ENCODE measurements at regions not wholly inside any gene's neighbourhood (a gene's known extent, or its start where the extent isn't known, plus 50 kb on each side); places are given as distances from the start of the nearest gene placed in this dataset.
"Not testable (repeated sequence)": the region's sequence is repeated elsewhere in the genome, so short reads cannot be mapped to it uniquely, and the experiment has no call there.

DNA sequence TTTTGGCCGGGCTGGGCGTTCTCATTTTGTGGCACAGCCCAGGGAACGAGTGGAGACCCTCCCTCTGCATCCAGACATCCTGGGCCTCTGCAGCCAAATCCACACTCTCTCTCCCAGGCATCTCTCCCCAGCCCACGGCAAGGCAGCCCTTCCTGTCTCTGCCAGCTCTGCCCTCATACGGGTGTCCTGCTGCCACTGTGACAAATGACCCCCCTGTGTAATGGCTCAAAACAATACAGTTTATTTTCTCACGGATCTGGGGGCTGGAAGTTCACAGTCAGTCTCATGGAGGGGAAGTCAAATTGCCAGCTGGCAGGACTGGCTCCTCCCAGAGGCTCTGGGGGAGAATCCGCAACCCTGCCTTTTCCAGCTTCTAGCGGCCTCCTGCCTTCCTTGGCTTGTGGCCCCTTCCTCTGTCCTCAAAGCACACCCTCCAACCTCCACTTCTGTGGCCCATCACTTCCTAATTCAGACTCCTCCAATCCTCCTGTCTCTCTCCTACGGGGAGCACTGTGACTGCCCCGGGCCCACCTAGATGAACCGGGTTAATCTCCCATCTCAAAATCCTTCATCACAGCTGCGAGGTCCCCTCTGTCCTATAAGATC is 70.2 kb upstream of the COL5A1 start:
- 87 to 90% methylated on average over 8 to 12 of the region's 12 CpGs for WGBS, 2 experiments (ENCODE audit: insufficient coverage in 1 of 2, insufficient read length in 1 of 2)
- TF ChIP-seq, protein P1, sequence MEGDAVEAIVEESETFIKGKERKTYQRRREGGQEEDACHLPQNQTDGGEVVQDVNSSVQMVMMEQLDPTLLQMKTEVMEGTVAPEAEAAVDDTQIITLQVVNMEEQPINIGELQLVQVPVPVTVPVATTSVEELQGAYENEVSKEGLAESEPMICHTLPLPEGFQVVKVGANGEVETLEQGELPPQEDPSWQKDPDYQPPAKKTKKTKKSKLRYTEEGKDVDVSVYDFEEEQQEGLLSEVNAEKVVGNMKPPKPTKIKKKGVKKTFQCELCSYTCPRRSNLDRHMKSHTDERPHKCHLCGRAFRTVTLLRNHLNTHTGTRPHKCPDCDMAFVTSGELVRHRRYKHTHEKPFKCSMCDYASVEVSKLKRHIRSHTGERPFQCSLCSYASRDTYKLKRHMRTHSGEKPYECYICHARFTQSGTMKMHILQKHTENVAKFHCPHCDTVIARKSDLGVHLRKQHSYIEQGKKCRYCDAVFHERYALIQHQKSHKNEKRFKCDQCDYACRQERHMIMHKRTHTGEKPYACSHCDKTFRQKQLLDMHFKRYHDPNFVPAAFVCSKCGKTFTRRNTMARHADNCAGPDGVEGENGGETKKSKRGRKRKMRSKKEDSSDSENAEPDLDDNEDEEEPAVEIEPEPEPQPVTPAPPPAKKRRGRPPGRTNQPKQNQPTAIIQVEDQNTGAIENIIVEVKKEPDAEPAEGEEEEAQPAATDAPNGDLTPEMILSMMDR (conservative IDR thresholded peaks at IDR 0.05): no peak
- H3K36me3 ChIP-seq (ENCODE audit: control insufficient read depth, insufficient read depth, low read length): no peaks in the 10 kb centered on the region
- peak; percentile 35 for DNase-seq
- Mint-ChIP-seq H3K4me3 (no peak overlapping the region), H3K27me3 (ENCODE audit: insufficient read depth) (peaks cover 5% of the 10 kb centered on the region), H3K9me3 (peaks cover 3% of the 10 kb centered on the region), H3K4me1 (no peaks in the 10 kb centered on the region), H3K27ac (no peak overlapping the region), H3K36me3 (ENCODE audit: low read depth) (no peaks in the 10 kb centered on the region)
- H3K4me1 ChIP-seq (ENCODE audit: control insufficient read depth, insufficient read depth, low read length): no peaks in the 10 kb centered on the region
- no peak overlapping the region for H3K9ac ChIP-seq (ENCODE audit: extremely low read depth, low read length, poor library complexity, severe bottlenecking)
- no peak overlapping the region for H3K4me3 ChIP-seq (ENCODE audit: low read length)
- H3K9me3 ChIP-seq (ENCODE audit: control insufficient read depth, low read length): no peaks in the 10 kb centered on the region
- no peak overlapping the region for H3K27ac ChIP-seq (ENCODE audit: low read depth, low read length)
- H3K27me3 ChIP-seq (ENCODE audit: control insufficient read depth, insufficient read depth, low read length, poor library complexity, severe bottlenecking): no peaks in the 10 kb centered on the region

DNA sequence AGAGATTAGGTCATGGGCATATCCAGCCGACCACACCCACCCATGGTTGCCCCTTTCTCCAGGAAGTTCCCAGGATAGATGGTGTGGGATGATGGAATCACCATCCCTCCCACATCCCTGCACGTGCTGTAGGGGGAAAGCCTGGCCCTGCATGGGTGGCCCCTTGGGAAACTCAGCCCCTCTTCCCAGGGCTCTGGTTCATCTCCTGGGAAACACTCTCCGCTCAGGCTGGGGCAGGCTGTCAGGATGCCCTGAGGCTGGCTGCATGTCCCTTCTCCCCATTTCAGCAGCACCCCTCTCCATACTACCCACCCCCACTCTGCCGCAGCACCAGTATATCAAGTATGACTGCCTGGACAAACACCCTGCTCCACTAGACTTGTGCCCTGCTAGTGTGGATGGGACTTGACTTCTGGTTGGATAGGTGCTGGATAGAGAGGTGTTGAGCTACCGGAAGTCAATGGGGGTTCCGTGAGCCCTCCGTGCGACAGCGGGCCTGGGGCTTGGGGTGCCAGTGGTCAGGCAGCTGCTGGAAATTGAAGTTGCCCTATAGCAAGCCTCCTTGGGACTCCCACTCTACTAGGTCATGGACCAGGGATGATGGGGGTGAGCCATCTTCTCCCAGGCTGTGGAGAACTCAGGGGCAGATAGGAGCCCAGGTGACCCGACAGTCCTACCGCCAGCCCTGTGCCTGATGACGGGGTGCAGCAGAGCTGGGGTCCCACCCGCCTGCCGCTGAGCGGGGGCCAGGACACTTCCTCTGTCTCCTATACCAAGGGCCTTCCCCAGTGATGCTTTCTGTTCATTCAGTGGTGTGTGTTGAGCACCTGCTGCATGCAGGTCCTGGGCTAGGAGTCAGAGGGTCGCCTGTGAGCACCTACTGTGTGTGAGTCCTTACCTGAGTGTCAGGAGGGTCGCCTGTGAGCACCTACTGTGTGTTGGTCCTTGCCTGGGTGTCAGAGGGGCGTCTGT is 69.4 kb upstream of the COL5A1 start:
- Mint-ChIP-seq H3K9me3 (peaks cover 3% of the 10 kb centered on the region), H3K4me1 (no peaks in the 10 kb centered on the region), H3K4me3 (no peak overlapping the region), H3K27ac (no peak overlapping the region), H3K27me3 (ENCODE audit: insufficient read depth) (peaks cover 2% of the 10 kb centered on the region), H3K36me3 (ENCODE audit: low read depth) (no peaks in the 10 kb centered on the region)
- WGBS, 2 experiments (ENCODE audit: insufficient coverage in 1 of 2, insufficient read length in 1 of 2): 95% methylated on average over 10 to 17 of the region's 18 CpGs
- no peaks in the 10 kb centered on the region for H3K27me3 ChIP-seq (ENCODE audit: control insufficient read depth, insufficient read depth, low read length, poor library complexity, severe bottlenecking)
- TF ChIP-seq, protein P1 (conservative IDR thresholded peaks at IDR 0.05): no peak
- H3K9me3 ChIP-seq (ENCODE audit: control insufficient read depth, low read length): no peaks in the 10 kb centered on the region
- H3K36me3 ChIP-seq (ENCODE audit: control insufficient read depth, insufficient read depth, low read length): no peaks in the 10 kb centered on the region
- DNase-seq: peak; percentile 32
- no peak overlapping the region for H3K9ac ChIP-seq (ENCODE audit: extremely low read depth, low read length, poor library complexity, severe bottlenecking)
- no peak overlapping the region for H3K27ac ChIP-seq (ENCODE audit: low read depth, low read length)
- H3K4me3 ChIP-seq (ENCODE audit: low read length): no peak overlapping the region
- H3K4me1 ChIP-seq (ENCODE audit: control insufficient read depth, insufficient read depth, low read length): no peaks in the 10 kb centered on the region

DNA sequence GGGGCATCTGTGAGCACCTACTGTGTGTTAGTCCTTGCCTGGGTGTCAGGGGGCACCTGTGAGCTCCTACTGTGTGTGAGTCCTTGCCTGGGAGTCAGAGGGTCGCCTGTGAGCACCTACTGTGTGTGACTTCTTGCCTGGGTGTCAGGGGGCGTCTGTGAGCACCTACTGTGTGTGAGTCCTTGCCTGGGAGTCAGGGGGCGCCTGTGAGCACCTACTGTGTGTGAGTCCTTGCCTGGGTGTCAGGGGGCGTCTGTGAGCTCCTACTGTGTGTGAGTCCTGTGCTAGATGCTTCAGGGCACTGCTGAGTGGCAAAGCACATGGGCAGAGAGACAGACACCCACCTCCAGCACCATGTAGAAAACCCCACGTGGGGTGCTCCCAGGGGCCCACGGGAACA is 66.9 kb upstream of the COL5A1 start:
- H3K9me3 Mint-ChIP-seq; H3K9ac ChIP-seq (ENCODE audit: extremely low read depth, low read length, poor library complexity, severe bottlenecking); H3K9me3 ChIP-seq (ENCODE audit: control insufficient read depth, low read length); H3K27me3 ChIP-seq (ENCODE audit: control insufficient read depth, insufficient read depth, low read length, poor library complexity, severe bottlenecking); H3K36me3 ChIP-seq (ENCODE audit: control insufficient read depth, insufficient read depth, low read length); H3K4me1 Mint-ChIP-seq; H3K27ac ChIP-seq (ENCODE audit: low read depth, low read length); H3K4me3 Mint-ChIP-seq; DNase-seq; H3K4me3 ChIP-seq (ENCODE audit: low read length); H3K4me1 ChIP-seq (ENCODE audit: control insufficient read depth, insufficient read depth, low read length); H3K27ac Mint-ChIP-seq; H3K36me3 Mint-ChIP-seq (ENCODE audit: low read depth): not testable (repeated sequence)
- peaks cover 10% of the 10 kb centered on the region for H3K27me3 Mint-ChIP-seq (ENCODE audit: insufficient read depth)
- WGBS, 2 experiments (ENCODE audit: insufficient coverage in 1 of 2, insufficient read length in 1 of 2): 80 to 90% methylated on average over 3 to 6 of the region's 6 CpGs
- TF ChIP-seq, protein P1 (conservative IDR thresholded peaks at IDR 0.05): peak; percentile 37

All from endodermal cell (in vitro differentiated cells).